NCI-H1417 treated with DMSO at 0.1 percent for 48 hours (cell line): ENCODE measurements at regions not wholly inside any gene's neighbourhood (a gene's known extent, or its start where the extent isn't known, plus 50 kb on each side); places are given as distances from the start of the nearest gene placed in this dataset.
"Not testable (repeated sequence)": the region's sequence is repeated elsewhere in the genome, so short reads cannot be mapped to it uniquely, and the experiment has no call there.

Source experiments
- DNase-seq: peaks from one replicate; lab custom pipeline; 2025; lab: John Stamatoyannopoulos, UW

DNA sequence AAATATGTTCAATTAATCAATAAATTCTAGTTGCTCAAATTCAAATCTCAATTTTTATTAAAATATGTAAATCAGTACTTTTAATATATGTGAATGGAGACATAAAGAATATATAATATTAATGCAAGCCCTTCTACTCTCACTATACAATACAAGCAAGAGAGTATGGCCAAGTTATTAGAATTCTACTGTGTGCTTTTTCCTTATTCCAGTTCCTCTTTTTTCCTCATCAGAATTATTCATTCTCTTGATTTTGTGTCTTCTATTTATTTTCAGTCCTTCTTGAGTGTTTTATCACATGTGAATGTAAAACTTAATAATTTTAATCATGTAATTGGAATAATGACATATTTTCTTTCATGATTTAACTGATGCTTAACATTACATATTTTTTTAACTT lies 276.8 kb downstream of the PCDH20 start:
- DNase-seq: no peak

DNA sequence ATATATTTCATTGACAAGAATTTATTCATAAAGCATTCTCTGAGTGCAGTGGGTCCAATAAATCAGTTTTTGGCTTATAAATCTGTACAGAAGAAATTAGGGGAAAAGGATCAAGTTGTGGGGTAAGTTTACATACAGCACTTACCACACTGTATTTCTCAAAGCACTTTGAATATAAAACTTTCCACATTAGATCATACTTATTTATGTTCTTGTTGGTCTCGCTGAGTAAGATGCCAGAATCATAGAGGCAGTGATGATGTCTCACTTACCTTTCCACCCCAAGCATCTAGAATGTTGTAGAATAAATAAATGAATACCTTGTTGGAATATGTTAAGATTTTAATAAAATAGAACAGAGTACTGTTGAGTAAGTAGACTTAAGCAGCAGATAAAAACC lies 279.1 kb downstream of the PCDH20 start:
- DNase-seq: no peak

DNA sequence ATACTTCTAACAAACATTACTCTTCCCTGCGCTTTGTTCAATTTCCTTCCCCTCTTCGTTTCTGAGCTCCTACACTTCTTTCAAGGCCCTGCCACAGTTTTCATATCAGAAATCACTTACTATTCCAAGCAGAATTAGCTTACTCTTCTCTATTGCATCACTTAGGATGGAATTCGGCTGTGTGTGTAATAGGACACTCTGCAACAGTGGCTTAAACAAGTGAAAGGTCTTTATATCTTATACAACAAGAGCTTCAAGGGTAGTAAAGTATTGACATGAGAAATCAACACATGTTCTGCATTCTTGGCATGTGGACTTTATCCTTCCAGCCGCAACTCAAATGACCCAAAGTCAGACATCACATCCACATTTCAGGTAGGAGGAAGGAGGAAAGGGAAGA lies 279.6 kb downstream of the PCDH20 start:
- no peak for DNase-seq

DNA sequence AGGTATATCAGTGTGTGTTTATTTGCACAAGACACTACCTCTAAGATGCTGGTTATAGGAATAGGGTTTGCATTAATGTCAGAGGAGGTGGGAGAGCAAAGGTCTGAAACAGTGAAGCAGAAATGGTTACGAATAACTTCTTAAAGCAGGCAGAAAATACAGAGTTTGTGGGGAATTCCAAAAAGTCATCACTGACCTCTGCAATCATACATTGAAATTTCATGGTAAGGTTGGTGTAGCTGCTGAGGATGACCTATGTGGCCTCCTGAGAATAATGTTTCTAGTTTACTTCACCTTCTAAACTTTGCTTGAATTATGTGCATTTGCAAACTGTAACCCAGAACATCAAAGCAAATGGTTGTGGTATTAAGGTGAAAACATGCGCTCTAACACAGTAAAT lies 280.1 kb downstream of the PCDH20 start:
- DNase-seq: no peak

DNA sequence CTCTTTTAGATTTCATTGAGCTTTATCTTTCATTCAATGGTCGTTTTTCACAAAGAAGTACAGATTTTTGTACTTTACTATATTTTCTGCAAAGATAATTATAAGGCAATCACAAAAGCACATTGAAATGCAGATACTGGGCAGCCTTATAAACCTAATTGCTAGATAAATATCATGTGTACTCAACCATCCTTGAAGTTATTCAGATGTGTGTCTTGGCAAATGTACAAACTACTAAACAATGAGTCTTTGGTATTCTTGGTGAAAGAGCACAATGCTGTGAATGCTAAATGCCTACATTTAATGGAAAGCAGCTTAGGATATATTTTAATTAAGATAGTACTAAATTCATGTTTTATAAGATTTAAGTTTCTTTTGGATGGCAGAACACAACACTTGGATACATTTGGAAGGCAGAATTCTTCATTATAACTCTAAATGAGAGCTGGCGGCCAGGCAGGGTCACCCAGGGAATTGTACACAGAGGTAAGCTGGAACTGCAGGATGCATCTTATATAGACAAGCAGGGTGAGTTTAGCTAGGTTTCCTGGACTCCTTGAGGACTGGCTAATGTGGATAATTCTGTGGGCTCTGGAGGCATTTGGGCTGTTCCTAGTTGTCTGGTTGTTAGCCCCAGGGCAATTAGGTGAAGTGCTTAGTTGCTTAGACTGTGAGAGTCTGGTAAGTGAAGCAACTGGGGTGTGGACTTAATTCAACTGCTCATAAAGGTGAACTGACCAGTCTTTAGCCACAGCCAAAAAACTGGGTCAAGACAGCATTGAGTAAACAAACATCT lies 286.6 kb downstream of the PCDH20 start:
- no peak for DNase-seq

DNA sequence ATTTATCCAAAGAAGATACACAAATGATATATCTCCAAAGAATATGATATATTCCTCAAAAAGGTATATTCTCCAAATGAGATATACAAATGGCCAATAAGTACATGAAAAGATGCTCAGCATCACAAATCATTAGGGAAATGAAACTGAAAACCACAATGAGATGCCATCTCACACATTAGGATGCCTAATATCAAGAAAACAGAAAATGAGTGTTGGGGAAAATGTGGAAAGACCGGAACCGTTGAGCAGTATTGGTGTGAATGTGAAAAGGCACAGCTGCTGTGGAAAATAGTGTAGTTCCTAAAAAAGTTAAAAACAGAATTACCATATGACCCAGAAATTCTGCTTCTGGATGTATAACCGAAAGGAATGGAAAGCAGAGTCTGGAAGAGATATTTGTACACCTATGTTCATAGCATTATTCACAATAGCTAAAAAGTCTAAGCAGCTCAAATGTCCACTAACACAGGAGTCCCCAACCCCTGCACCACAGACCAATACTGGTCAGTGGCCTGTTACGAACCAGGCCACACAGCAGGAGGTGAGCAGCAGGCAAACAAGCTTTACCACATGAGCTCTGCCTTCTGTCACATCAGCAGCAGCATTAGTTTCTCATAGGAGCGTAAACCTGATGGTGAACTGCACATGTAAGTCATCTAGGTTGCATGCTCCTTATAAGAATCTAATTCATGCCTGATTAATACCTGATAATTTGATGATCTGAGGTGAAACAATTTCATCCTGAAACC lies 291.9 kb downstream of the PCDH20 start:
- DNase-seq: no peak

DNA sequence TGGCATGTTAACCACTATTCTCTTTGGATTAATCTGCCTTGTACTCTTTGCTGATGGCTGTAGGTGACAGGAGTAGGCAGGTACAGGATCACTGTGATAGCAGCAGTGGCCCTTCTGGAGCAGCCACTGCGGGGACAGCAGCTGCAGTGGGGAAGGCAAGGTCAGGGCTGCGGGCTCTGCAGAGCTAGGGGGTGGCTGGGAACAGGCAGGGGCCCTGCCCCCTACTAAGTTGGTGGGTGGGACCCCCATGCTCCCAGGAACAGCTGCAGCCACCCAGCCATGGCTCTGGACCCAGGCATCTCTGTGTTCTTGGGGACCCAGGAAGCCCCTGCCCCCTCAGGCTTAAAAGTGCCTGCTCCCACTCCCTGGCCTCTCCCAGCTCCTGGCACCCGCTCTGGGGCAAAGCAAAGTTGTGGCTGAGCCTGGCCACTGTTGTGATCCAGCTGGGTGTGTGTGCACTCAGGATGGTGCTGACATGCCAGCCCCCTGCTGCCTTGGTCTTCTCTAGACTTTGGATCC lies 302.4 kb downstream of the PCDH20 start:
- DNase-seq: no peak

DNA sequence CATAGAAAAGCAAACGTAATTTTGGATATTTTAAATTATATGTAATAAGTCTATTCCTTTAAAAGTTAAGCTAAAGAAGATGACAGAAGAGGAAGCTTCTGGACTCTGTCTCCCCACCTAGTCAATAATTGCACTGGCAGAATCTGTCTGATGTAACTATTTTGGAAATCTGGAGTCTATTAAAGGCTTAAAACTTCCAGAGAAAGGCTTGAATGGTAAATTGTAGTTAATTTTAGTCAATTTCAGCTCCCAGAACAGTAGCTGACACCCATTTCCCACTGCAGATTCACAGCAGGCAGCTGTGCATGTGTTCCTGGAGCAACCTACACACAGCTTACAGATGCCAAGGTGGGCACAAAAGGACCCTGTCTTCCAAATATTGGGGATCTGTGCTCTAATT lies 304.1 kb downstream of the PCDH20 start:
- DNase-seq: no peak

DNA sequence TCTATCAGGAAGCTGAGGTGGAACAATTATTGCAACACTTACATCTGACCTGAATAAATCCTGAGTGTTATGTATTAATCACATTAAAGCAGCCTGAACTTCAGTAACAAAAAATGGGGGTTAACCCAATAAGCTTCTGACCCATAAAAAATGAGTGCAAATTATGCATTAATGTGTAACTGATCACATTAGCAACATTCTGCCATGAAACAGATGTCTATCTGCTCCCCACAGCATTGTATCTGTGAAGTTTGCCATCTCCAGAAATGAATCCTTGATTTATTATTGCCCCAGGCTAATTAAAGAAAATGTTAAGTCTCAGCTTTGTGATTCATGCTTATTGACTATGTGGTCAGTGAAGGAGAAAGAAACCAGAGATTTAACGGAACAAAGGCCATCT lies 304.9 kb downstream of the PCDH20 start:
- DNase-seq: no peak

DNA sequence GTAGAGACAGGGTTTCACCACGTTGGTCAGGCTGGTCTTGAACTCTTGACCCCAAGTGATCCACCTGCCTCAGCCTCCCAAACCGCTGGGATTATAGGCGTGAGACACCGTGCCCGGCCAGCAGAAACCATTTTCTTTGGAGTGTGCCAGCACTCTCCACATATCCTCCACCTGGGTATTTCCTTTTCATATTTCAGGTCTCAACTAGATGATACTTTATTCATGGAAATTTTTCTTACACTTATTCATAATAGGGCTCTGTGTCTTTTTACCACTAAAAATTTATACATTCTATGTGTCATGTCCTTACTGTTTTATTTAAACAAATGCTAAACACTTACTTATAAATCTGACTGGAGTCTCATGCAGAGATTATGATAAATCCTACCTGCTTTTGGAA lies 305.9 kb downstream of the PCDH20 start:
- DNase-seq: no peak

DNA sequence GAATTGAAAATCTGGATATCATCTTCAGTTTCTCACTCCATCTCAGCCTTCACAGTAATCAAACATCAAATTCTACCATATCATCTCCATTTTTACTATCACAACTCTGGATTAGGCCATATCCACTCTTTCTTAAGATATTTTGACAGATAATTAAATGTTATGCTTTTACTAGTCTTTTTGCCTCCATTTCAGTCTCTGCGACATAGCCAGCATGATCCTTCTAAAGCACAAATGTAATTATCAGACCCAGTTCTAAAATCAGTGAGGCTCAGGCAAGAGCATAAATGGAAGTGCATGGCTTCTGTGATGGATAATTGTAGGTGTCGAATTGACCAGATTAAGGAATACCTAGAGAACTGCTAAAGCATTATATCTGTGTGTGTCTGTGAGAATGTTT lies 307.7 kb downstream of the PCDH20 start:
- no peak for DNase-seq

DNA sequence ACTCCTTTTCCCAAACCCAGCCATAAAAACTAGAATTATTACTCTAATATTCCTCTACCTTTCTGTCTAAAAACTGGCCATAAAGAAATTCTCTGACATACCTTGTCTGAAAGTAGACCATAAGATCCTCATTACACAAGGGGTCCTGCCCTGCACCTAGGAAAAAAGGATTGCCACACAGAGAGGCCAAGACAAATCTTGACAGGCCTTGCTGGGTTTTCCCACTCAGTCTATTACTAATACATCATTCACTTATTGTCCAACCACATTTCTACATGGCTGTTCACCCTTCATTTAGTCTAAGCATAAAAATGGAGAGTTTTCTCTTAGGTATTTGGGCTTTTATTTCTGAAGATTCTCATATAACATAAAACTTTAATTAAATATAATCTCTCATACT lies 319.8 kb downstream of the PCDH20 start:
- DNase-seq: no peak

DNA sequence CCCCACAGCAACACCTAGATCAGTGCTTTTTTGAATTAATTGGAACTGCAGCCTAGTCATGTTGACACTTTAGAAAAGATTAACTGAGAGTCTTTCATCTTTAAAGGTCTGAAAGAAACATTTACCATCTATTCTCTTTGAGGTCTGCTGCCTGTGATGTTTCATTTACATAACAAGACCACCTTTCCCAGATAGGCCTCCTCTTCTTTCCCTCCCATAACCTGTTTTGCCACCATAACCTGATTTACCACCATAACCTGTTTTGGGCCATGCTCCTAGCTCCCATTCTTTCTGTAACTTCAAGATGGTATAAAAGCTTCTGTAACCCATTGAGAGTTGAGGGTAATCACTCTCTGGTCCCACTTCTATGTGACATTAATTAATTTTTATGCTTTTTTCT lies 320.8 kb downstream of the PCDH20 start:
- DNase-seq: no peak

DNA sequence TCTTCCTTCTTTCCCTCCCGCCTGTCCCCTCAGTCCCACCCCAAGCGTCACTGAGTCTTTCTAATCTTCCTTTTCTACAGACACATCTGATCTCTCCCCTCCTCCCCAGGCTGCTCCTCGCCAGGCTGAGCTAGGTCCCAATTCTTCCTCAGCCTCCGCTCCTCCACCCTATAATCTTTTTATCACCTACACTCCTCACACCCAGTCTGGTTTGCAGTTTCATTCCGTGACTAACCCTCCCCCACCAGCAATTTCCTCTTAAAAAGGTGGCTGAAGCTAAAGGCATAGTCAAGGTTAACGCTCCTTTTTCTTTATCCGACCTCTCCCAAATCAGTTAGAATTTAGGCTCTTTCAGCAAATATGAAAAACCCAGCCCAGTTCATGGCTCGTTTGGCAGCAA lies 325.8 kb downstream of the PCDH20 start:
- DNase-seq: not testable (repeated sequence)

DNA sequence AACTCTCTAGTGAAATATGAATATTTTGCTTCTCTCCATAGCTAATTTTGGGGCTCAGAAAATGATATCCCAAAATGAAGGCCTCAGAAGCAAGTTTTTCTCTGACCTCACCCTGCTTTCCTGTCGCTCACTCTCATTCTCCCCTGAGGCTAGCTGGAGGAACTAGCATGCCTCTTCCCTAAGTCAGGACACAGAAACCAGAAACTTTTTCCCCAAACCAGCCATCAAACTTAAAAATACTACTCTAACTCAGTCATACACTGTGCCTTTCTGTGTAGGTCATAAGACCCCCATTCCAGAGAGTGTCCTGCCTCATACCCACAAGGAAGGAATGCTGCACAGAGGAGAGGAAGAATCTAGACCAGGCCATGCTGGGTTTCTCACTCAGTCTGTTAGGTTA lies 329.6 kb downstream of the PCDH20 start:
- no peak for DNase-seq

DNA sequence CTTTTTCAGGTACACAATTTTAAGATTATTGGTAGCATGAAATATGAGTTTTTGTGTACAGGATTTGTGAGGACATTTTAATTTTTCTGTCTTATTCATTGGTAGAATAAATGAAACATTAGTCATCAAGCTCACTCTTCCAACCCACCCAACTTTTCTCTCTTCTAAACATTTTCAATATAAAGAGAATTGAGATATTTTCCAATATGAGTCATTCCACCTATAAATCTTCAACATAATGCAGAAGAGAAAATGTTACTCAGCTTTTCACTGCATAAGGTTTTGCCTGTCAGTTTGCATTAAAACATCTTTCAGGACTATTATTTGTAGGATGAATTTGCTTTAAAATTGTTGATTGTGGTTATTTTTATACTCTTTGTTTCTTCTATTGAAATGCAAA lies 330.7 kb downstream of the PCDH20 start:
- no peak for DNase-seq

DNA sequence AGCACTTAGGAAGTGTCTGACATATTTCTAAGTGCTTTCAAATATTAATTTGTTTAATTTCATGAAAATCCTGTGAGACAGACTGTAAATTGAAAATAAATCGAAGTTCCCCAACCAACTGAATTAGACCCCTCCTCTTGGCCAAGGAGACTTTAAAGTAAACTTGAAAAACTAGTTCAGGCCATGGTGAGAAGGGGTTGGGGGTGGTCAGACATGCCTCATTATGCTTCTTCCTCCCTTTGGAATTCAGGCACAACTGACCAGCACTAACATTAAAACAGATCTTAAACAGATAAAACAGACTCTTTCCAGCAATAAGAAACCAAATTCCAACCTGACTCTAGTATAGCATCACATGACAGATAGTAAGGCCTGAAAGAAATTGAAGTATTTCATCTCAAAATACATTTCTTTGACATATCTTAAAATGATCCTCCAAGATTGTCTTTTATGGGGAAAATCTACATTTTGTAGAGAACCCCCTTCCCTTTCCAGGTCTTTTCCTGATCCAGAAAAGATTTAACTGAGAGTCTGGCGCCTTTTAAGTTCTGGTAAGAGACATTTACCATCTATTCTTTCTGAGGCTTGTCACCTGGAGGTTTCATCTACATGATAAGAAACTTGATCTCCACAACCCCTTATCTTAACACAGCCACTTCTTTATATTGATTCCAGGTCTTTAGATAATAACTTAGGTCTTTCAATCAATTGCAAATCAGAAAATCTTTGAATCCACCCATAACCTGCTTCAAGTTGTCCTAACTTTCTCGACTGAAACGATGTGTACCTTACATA lies 336.5 kb downstream of the PCDH20 start:
- DNase-seq: no peak

DNA sequence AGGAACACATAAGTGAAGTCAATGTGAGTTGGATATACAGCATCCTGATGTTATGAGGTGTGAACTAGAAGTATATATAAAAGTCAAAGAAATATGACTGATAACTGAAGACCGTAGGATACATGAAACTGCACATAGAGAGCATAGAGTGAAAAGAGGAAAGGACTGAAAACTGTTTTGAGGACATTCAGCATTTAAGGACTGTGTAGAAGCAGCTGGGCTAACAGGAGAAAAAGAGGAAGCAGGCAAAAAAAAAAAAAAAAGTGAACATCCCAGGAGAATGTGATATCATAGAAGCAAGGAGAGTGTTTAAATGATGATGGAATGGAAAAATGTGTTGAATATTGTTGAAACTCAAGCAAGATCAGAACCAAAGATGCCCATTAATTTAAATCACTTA lies 363.5 kb downstream of the PCDH20 start:
- DNase-seq: no peak

DNA sequence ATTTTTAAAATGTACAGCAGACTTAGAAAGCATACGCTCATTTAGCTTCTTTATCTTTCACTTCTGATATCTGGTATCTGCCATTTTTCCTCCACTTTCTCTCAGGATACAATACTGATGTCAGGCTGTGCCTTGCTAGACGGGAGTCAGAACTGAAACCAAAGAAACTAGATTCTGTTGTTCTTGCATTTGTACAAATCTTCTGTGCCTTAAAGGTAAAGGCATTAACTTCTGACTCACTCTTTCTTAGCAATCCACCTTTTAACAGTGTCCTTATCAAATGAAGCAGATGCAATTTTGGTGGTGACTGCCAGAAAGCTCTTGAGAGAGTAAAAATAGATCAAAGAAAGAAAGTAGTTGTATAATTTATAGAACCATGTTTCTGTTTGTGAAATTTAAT lies 370.4 kb downstream of the PCDH20 start:
- no peak for DNase-seq

DNA sequence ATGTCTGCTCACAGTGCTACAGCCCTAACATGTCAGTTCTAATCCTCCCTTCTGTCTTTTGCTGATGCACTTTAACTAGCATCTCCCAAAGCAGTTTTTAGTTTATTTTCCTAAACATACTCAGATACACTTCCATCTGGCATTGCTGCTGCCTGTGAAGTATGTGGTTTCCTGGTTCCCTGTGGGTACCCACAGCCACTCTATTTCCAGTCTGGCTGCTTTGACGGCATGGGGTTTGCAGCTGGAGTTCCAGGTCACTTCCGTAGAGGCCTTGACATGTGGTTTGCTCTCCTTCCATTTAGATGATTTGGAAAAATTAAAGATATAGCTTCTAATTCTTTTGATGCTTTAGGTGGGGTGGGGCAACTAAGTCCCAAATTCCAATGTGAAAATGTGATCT lies 375.5 kb downstream of the PCDH20 start:
- DNase-seq: no peak

DNA sequence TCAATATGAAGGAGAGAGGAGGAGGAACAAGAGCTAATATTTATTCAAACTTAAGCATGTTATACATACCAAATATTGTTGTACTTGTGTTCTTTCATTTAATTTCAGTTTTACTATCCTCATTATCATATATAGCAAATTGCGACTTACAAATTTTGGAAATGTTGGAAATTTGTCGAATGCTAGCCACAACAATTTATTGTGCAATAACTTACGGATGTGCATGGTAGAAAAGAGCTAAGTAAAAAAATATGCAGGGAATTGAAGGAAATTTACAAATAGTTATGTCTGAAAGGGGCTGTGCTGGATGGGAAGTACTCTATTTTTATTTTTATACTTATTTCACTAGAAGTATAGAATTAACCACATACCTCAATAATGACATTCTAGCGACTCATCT lies 376.3 kb downstream of the PCDH20 start:
- no peak for DNase-seq

DNA sequence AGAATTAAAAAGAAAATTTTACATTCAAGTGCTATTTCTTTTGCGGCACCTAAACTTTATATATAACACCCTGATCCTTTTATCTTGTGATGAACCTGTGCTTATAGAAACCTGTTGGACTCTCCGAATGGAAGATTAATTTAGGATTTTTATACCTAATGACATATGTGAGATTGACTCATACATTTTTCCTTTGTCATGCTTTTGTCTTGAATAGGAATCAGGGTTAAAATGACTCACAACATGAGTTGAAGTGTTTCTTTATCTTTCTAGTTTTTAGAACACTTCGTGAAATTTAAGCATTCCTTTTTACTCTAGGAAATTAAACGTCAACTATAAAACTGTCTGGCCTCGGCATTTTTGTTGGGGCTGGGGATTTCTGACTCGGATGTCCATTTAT lies 378.9 kb downstream of the PCDH20 start:
- DNase-seq: no peak

DNA sequence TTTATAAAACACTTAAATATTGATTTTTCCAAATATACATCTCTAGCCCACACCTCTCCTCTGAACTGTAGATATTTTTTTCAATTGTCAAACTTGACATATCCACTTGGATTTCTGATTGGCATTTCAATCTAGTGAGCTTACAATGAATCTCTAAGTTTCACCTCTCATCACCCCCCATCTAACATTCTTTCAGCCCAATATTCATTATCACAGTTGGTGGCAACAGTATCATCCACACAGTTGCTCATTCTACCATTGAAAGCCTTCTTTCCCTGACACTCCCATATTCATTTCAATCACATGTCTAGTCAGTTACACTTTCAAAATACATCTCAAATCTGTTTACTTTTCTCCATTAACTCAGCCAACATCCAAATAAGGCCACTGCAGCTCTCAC lies 385.2 kb downstream of the PCDH20 start:
- DNase-seq: no peak
